Germinal center (tissue), 1 donor: ENCODE measurements at regions not wholly inside any gene's neighbourhood (a gene's known extent, or its start where the extent isn't known, plus 50 kb on each side); places are given as distances from the start of the nearest gene placed in this dataset.

ENCODE experiments used
- DNase-seq: peaks from one replicate; pipeline ENCODE4 v3.0.0; 2012; ENCODE audit warnings: mixed read lengths, low spot score

DNA sequence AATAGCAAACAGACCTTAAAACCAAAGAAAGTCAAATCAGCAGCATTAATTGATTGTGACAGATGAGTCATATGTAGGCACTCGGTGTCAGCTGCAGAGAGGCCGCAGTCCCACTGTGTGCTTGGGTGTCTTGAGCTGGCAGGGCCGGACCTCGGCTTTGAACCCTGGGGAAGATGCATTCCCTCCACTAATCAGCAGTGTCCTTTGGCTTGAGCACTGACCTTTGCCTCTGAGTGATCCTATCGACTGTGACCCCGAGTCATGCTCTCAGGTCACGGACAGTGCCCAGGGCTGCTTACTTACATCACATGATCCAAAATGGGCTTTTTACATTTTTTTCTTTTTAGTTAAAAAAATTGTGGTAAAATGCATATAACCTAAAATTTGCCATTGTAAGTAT lies 188.7 kb downstream of the GADD45G start:
- no peak for DNase-seq

DNA sequence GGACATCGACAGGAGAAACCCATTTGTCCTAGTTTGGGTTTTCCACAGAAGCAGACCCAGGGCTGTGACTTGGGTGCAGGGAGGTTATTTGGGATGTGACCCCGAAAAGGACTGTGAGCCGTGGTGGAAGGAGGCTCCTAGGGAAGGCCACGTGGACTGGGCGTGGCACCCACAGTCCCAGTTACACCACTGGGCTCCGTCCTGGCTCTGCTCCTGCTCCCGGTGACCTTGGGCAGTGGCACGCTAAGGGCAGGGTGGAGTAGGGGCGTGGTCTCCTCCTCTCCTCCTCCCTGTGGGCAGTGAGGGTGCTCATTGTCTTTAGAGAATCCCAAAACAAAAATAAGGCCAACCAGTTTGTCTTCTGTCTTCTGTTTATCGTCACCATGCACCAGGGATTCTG lies 190.1 kb downstream of the GADD45G start:
- DNase-seq: no peak

DNA sequence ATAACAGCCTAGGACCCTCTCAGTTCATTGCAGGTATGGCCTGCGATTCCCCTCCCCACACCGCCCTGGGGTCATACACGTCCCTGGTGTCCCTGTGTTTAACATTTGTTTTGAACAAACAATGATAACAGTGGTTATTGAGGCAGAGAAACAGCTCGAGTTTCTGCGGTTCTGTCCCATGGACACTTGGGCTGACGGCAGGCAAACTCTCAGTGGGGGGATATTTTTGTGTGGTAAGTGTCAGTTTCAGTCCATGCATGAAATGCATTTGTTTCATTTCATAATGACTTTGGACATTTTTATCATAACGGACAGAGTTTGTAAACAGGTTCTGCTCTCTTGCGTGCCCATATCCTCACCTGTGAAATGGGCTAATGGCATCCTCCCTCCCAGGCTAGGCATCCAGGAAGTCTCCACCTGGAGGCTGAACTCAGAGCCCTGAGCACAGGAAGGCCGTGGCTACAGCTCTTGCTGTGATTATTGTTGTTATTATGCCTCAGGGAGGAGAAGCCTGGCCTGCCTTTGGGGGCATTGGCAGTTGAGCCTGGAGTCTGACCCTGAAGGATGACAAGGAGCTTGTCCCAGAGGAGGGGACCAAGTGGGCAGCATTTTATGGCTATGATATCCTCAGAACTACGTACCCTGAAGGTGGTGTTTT lies 190.9 kb downstream of the GADD45G start:
- DNase-seq: no peak

DNA sequence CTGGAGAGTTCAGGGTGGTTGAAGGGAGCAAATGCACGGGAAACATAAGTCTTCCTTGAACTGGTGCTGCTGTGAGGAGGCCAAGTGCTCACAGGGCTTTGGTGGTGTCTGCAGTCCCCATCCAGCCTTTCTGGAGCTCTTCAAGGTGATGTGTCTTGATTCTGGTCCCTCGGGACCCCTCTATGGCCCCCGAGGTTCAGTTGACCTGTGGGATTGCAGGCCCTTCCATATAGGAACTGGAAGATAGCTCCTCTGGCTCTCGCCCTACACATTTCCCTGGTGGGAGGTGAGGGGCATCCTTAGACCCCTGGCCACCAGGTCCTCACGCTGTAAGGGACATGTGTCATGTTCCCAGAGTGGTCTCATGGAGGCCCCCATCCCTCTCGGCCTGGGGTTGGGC lies 191.8 kb downstream of the GADD45G start:
- DNase-seq: no peak

DNA sequence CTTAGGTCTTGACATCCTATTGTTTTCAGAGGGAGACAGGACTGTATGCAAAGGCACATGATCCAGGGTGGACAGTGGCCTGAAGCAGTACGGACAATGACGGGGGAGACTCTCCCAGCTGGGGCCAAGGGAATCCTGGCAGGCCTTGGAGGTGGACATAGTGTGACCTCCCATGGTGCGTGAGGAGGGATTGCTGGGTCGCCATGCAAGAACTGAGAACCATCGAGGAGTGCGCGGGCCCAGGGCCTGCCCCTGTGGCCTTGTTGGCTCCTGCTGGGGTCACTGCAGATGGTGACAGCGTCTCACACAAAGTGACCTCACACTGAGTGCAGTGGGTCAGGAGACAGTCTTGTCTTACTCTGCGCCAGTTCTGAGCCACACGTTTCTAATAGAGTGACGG lies 192.4 kb downstream of the GADD45G start:
- DNase-seq: no peak

DNA sequence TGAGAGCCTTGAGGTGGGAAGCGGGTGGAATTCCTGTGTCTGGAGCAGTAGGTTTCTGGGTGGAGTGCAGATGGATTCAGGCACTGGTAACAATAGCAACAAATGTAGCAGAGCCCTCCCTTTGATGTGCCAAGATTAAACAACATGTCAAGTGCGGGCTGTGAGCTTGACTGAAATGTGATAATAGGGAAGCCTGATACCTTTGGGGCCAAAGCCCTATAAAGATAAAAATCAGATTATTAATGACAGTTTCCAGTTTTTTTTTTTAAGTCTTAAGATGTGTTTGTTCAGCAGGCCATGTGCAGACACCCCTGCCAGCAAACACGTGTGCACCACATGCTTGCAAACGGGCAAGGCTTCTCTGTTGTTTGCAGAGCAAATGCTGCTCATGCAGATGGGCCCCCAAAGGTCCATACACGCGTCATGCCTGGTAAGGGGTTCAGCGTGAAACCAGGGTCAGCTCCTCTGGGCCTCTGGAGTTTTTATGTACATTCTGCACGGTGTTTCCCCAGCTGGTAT lies 193.2 kb downstream of the GADD45G start:
- DNase-seq: no peak

DNA sequence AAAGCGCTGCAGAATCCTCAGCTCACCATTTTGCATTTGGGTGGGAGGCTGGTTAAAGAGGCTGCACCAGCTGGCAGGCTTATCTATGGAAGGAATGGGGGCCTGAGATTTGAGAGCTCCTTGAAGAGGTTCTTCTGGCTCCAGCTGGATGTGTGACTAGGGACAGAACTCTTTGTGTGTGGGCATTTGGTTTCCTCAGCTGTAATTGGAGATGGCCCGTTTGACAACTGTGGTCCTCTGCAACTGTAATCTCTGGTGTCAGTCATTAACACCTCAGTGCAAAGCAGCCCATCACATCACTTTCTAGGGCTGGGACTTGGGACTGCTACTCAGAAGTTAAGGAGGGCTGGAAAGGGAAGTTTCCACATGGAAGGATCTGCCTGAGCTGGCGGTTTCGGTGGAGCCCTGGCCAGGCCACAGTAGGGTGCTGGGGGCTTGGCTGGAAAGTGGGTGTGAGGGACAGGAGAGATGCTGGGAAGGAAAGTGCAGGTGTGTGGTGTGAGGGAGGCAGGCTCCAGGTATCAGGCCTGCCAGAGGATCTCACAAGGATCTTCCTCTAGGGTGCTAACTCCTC lies 193.8 kb downstream of the GADD45G start:
- no peak for DNase-seq

DNA sequence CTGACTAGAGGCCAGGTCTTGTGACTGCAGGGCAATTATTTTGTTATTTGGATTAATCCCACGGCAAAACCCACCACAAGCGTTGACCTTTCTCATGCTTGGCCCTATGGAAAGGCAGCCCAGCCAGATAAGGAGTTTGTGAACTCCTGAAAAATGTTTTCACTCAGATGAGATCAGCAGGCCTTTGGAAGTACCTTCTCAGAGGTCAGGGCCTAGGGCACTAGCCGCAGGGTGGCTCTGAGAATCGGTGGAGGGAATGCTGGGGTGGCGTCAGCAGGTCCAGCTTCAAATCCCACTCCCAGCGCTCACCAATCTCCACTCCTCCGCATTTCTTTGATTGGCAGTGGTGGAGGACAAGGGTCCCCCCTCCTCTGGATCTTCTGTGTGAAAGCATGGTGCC lies 194.4 kb downstream of the GADD45G start:
- DNase-seq: no peak

DNA sequence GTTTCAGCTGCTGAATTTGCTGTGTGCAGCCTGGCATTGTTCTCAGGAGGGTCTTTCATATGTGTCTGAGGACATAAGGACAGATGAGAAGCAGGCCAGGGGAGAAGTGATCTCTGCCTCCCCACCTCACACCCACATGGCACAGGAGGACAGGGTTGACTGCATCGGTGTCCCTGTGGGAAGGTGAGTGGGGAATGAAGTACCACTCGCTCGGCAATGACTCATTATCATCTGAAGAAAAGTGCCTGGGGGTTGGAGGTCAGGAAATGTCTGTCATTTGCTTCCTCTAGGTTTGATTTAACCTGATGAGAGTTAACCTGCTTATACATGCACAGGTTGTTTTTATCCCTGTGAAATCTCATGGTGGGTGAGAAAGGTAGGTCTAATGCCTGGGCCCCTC lies 195.0 kb downstream of the GADD45G start:
- no peak for DNase-seq

DNA sequence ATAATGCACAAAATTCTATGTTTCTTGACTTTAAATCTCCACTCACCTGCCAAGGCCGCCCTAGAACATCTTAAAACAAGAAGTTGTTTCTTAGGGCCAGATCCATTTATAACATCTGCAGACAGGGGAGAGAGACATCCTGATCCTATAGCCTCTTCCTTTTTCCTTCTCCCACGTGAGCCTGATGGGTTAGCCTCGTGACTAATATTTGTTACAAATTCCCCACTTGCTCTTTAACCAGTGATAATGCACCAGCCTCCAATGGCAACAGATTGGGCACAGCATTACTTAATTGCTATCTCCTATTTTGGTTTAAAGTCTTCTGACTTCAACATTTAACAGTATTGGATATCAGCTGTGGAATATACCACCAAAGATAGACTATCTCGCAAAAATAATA lies 196.5 kb downstream of the GADD45G start:
- DNase-seq: no peak

DNA sequence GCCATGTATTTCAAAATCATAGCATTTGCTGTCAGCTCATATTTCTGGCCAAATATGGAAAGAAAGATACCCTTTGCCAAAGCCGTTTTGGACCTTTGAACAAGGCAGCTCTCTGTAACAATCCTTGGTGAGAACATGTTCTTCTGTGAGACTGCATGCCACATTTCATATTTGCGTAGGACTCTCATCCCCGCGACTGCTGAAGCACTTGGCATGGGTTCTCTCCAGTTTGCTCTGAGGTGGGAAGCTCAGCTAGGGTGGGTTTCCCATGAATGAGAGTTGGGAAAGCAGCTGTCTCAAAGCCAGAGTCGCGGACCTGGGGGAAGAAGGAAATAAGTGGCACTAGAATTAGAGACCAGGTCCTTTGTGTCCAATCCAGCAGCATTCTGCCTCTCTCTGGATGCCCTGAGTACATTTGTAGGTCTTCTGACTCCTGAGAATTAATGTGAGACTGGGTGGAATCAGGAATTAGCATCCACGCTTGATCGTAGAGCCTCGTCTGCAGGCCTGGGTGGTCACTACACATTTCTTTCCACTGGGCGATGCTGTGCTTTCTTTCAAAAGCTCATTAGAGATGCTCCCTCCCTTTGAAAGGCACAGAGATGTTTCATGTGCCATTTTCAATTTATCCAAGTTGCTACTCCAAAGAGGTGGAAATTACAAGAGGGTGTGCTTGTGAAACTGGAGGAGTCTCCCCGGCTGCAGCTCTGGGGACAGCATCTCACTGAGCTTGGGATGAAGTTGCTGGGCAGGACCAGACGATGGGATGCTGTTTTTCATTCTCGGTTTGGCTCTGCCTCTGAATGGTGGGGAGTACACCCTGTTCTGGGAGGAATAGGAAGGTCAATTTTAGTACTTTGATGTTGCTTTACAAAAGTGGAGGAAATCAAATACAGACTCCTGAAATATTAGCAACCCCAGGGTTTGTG lies 197.2 kb downstream of the GADD45G start:
- DNase-seq: no peak

DNA sequence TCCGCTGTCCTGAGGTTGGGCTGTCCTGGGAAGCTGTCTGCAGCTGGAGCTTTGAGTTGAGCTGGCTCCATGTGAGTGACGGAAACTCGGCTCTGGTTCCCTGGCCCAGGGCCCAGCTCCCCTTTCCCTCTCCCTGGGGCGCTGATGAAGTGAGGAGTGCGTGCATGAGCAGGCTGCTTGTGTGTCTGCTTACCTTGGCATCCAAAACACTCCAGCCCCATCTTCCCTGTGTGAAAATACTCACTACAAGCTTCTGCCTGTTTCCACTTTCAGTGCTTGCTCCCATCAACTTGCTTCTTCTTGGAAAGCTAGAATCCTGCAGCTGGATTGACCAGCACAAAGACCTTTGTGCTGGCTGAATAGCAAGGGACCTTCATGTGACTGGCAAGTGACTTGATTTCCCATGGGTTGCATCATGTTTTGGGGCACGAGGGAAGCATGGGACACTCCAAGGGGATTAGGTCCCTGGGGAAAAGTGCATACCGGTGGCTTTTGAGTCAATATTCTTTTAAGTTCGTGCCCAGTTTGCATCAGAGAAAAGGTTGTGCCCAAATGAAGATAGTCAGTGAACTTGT lies 198.1 kb downstream of the GADD45G start:
- no peak for DNase-seq

DNA sequence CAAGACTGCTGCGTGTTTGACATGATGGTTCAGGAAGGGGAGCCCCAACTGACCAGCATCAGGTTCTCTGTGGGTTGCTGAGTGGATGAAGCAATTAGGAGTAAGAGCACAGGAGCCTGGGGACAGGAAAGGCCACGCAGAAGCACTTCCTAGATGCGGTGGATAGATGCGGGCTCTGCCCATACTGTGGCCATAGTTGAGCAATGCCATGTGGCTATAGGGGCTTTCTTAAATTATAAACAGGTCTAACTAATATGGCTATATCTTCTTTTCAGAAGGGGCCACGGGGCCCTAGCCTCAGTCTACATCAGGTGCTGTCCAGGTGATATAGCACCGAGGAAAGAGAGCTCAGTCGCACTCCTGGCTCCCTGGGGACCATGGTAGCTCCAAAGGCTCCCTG lies 198.6 kb downstream of the GADD45G start:
- no peak for DNase-seq

DNA sequence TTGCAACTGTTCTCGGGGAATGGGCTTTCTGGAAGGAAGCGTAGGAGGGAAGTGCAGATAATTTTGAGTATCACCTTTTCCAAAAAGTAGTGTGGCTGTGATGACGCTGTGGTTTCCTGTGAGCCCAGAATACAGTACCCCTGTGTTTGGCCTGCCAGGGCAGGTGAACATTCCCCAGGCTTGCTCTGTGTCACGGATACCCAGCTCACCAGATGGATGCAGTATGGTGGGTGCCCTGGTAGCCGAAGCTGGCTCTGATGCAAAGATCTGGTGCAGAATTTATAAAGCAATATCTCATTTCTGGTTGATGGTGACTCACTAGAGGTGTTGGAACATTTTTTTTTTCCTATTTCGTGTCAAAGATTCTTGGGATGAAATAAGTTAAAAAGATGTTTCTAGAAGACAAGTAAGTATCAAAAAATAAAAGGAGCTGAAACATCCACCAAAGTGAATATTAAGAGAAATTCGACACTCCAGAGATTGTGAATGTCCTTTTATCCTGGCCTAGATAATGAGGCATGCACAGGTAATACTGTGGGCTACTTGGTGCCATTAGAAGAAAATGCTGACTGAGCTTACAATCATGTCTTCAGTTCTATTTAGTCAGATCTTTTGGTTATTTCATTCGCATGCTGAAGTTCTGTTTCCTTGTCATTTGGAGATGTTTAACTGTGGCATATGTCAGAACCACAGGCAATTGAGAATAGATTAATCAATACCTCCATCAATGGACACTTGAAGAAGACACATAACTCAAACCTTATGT lies 200.1 kb downstream of the GADD45G start:
- DNase-seq: no peak

DNA sequence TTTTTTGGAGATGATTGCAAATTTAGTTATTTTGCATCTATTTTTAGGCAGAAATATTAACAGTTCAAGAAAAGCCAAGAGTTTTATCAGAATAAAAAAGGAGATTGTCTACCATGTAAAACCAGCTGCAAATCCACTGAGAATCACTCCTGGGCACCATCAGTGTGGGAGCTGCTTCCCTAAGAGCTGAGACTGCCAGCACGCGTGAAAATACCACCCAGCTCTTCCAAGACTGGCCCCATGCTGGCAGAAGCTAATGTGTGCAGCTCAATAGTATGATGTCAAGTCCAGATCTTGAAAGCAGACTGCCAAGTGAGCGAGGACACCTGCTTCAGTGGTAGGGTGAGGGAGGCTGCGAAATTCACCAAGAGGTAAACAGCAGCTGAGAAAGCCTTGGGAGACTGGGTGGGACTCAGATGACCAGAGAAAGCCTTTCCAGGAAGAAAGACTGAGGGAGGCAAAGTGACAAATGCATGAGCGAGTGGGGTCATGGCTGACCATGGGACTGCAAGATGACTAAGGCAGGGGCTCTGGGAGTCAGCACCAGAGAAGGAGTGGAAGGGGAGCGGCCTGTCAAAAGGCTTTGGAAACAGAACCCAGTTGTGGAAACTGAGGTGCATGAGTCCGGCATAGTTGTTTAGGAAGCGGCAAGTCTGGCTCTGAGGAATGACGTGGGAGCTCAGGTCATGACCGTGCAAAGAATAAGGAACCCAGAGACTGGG lies 200.9 kb downstream of the GADD45G start:
- no peak for DNase-seq

DNA sequence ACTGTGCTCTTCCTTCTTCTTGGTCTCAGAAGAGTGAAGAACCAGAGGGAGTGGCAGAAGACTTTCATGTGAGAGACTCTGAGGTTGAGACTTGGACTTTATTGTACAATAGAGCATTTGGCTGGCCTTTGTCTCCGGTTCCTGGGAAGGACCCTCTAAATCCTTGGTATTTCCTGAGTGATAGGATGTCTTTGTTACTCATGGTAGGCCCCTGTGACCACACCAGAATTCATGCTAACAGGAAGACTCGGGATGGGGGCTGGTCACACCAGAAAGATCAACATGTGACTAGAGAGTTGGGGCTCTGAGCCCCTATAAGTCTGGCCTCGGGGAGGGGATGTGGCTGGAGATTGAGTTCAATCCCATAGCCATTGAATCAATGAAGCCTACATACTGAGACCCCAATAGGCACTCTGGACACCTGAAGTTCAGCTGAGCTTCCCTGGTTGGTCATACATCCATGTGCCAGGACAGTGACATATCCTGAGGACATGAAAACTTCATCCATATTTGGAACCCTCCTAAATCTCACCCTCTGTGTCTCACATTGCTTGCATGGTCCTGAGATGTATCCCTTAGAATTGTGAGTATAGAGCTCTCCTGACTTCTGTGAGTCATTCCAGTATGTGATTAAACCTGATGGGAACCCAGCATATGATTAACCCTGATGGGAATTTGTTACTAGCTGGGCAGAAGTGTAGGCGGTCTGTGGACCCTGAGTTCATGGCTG lies 201.7 kb downstream of the GADD45G start:
- no peak for DNase-seq

DNA sequence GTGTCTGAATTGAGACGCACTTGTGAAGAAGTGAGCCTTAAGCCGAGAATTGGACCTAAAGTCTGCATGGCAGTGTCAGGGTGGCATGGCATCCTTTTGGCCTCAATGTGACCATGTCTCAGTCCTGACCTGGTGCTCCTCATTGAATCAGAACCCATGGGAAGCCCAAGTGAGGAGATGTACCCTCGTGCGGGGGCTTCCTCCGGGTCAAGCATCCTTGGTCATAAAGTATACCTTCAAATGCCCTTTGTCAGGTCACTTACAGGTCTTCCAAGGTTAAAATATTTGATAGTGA lies 202.2 kb downstream of the GADD45G start:
- no peak for DNase-seq

DNA sequence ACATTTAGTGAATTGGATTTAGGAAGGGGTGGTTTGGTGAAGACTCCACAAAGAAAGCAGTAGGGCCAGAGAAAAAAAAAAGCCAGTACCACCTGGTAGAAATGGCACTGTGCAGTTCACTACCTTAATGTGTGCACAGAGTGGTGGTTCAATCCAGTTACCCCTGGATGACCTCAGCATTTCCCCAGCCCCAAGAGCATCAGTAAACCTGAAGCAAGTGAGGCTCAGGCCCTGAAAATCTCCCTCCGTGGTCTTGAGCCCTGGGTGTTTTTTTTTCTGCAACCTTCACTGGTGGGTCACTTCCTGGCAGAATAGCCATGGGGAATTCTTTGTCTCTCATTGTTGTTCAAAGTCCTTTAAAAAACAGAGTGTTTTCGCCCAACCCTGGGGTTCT lies 202.9 kb downstream of the GADD45G start:
- DNase-seq: no peak

DNA sequence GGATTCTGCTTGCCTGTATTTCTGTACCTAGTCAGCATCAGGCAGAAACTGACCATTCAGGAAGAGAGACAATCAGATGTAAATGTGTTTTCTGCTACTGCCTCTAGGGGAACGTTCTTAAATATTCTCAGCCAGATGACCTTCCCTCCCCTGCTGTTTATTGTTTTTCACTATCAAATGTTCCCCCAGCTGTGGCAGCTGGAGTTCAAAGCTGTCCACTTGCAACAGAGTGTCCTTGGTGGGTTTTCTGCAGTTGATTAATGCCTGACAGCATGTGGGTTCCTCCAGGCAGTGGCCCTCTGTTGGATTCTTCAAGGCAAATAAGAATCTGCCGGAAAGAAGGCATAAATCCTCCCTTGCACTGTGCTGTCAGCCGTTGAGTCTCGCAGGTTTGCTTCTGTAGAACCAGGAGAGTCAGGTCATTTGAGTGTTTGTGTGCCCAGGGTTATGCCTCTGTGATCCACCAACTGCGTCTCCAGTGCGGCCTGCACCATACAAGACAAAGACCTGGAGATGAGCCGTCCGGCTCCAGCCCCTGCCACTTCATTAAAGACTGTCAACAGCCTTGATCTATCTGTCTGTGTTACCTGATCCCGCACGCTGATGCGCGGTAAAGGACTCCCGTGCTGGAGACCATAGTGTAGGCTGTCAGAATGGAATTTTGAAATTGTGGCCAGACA lies 203.4 kb downstream of the GADD45G start:
- DNase-seq: no peak

DNA sequence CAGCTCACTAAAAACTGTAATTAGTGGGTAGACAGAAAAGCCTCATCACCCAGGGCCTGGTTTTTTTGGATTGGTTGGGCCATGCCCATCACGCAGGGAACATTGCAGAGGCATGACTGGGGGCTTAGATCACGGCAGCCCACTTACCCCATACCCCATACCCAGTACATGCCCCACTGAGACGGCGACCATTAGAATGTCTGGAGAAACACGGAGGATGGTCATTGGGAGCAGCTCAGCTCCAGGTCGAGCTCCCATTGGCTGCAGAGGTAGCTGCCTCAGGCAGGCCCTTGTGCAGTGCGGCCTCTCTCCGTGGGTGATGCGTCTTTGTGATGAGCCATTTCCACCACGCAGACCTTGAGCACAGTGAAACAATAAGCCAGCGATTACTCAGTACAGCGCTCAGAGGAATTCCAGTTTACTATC lies 204.0 kb downstream of the GADD45G start:
- DNase-seq: no peak
